ENCODE measurements at regions not wholly inside any gene's neighbourhood (a gene's known extent, or its start where the extent isn't known, plus 50 kb on each side); places are given as distances from the start of the nearest gene placed in this dataset.

GRCh38 chr3:64422192-64422591 lies 196.9 kb upstream of the PRICKLE2 start:
- Mint-ChIP-seq H3K9me3 (no peaks in the 10 kb centered on the region), H3K27ac (no peak overlapping the region), H3K36me3 (no peaks in the 10 kb centered on the region), H3K4me3 (no peak overlapping the region), H3K27me3 (peaks cover 2% of the 10 kb centered on the region), H3K4me1 (no peaks in the 10 kb centered on the region)
- ATAC-seq (ENCODE audit: low read depth) (no peak), DNase-seq (ENCODE audit: low spot score in 2 of 2) (no peak)

GRCh38 chr3:64417816-64418215 lies 192.6 kb upstream of the PRICKLE2 start:
- no peak overlapping the region for H3K27ac Mint-ChIP-seq
- no peak for ATAC-seq (ENCODE audit: low read depth)
- peaks cover 13% of the 10 kb centered on the region for H3K27me3 Mint-ChIP-seq
- no peaks in the 10 kb centered on the region for H3K9me3 Mint-ChIP-seq
- no peak overlapping the region for H3K4me3 Mint-ChIP-seq
- no peaks in the 10 kb centered on the region for H3K36me3 Mint-ChIP-seq
- no peaks in the 10 kb centered on the region for H3K4me1 Mint-ChIP-seq
- DNase-seq (ENCODE audit: low spot score in 2 of 2): no peak

- H3K36me3 Mint-ChIP-seq: no peaks in the 10 kb centered on the region
- peaks cover 16% of the 10 kb centered on the region for H3K27me3 Mint-ChIP-seq
- no peak overlapping the region for H3K27ac Mint-ChIP-seq
- ATAC-seq (ENCODE audit: low read depth): no peak
- no peaks in the 10 kb centered on the region for H3K9me3 Mint-ChIP-seq
- no peak for DNase-seq (ENCODE audit: low spot score in 2 of 2)
- no peaks in the 10 kb centered on the region for H3K4me1 Mint-ChIP-seq
- no peak overlapping the region for H3K4me3 Mint-ChIP-seq
Observed at GRCh38 chr3:64414043-64414442, 188.8 kb upstream of the PRICKLE2 start.

- ATAC-seq (ENCODE audit: low read depth): no peak
- no peak overlapping the region for H3K4me3 Mint-ChIP-seq
- H3K27ac Mint-ChIP-seq: no peak overlapping the region
- H3K9me3 Mint-ChIP-seq: no peaks in the 10 kb centered on the region
- H3K36me3 Mint-ChIP-seq: no peaks in the 10 kb centered on the region
- H3K27me3 Mint-ChIP-seq: peaks cover 17% of the 10 kb centered on the region
- no peak for DNase-seq (ENCODE audit: low spot score in 2 of 2)
- no peaks in the 10 kb centered on the region for H3K4me1 Mint-ChIP-seq
Observed at GRCh38 chr3:64411101-64411500, 185.8 kb upstream of the PRICKLE2 start.

- H3K27me3 Mint-ChIP-seq: peaks cover 15% of the 10 kb centered on the region
- H3K9me3 Mint-ChIP-seq: no peaks in the 10 kb centered on the region
- H3K4me1 Mint-ChIP-seq: no peaks in the 10 kb centered on the region
- no peak overlapping the region for H3K27ac Mint-ChIP-seq
- H3K4me3 Mint-ChIP-seq: no peak overlapping the region
- H3K36me3 Mint-ChIP-seq: no peaks in the 10 kb centered on the region
- ATAC-seq (ENCODE audit: low read depth) (no peak), DNase-seq (ENCODE audit: low spot score in 2 of 2) (no peak)
Observed at GRCh38 chr3:64410226-64410625, 185.0 kb upstream of the PRICKLE2 start.

- DNase-seq (ENCODE audit: low spot score in 2 of 2) (no peak), ATAC-seq (ENCODE audit: low read depth) (no peak)
- H3K36me3 Mint-ChIP-seq: no peaks in the 10 kb centered on the region
- peaks cover 12% of the 10 kb centered on the region for H3K27me3 Mint-ChIP-seq
- H3K27ac Mint-ChIP-seq: no peak overlapping the region
- H3K4me3 Mint-ChIP-seq: no peak overlapping the region
- no peaks in the 10 kb centered on the region for H3K4me1 Mint-ChIP-seq
- no peaks in the 10 kb centered on the region for H3K9me3 Mint-ChIP-seq
Observed at GRCh38 chr3:64408770-64409169, 183.5 kb upstream of the PRICKLE2 start.

GRCh38 chr3:64406271-64406670 lies 181.0 kb upstream of the PRICKLE2 start:
- peaks cover 4% of the 10 kb centered on the region for H3K27me3 Mint-ChIP-seq
- no peak for ATAC-seq (ENCODE audit: low read depth)
- H3K27ac Mint-ChIP-seq: no peak overlapping the region
- no peak overlapping the region for H3K4me3 Mint-ChIP-seq
- H3K9me3 Mint-ChIP-seq: no peaks in the 10 kb centered on the region
- no peaks in the 10 kb centered on the region for H3K4me1 Mint-ChIP-seq
- no peak for DNase-seq (ENCODE audit: low spot score in 2 of 2)
- H3K36me3 Mint-ChIP-seq: no peaks in the 10 kb centered on the region

- Mint-ChIP-seq H3K36me3 (no peaks in the 10 kb centered on the region), H3K27me3 (peaks cover 4% of the 10 kb centered on the region), H3K4me3 (no peak overlapping the region), H3K4me1 (no peaks in the 10 kb centered on the region), H3K27ac (no peak overlapping the region), H3K9me3 (no peaks in the 10 kb centered on the region)
- no peak for DNase-seq (ENCODE audit: low spot score in 2 of 2)
- no peak for ATAC-seq (ENCODE audit: low read depth)
Observed at GRCh38 chr3:64405211-64405835, 180.1 kb upstream of the PRICKLE2 start.

GRCh38 chr3:64400706-64401105 lies 175.4 kb upstream of the PRICKLE2 start:
- Mint-ChIP-seq H3K4me1 (peaks cover under 1% of the 10 kb centered on the region), H3K27ac (no peak overlapping the region), H3K9me3 (no peaks in the 10 kb centered on the region), H3K27me3 (no peaks in the 10 kb centered on the region), H3K4me3 (no peak overlapping the region), H3K36me3 (no peaks in the 10 kb centered on the region)
- DNase-seq (ENCODE audit: low spot score in 2 of 2) (no peak), ATAC-seq (ENCODE audit: low read depth) (no peak)

- ATAC-seq (ENCODE audit: low read depth) (peak; percentile 46), DNase-seq (ENCODE audit: low spot score in 2 of 2) (peak; percentile 10 to 33)
- no peak overlapping the region for H3K4me3 Mint-ChIP-seq
- H3K27me3 Mint-ChIP-seq: no peaks in the 10 kb centered on the region
- no peak overlapping the region for H3K27ac Mint-ChIP-seq
- H3K36me3 Mint-ChIP-seq: no peaks in the 10 kb centered on the region
- peaks cover 3% of the 10 kb centered on the region for H3K4me1 Mint-ChIP-seq
- no peaks in the 10 kb centered on the region for H3K9me3 Mint-ChIP-seq
Observed at GRCh38 chr3:64399205-64399800, 174.0 kb upstream of the PRICKLE2 start.

- Mint-ChIP-seq H3K27ac (no peak overlapping the region), H3K4me1 (peaks cover 3% of the 10 kb centered on the region), H3K9me3 (no peaks in the 10 kb centered on the region), H3K4me3 (no peak overlapping the region), H3K27me3 (no peaks in the 10 kb centered on the region), H3K36me3 (no peaks in the 10 kb centered on the region)
- no peak for ATAC-seq (ENCODE audit: low read depth)
- no peak for DNase-seq (ENCODE audit: low spot score in 2 of 2)
Observed at GRCh38 chr3:64398476-64398875, 173.2 kb upstream of the PRICKLE2 start.

- Mint-ChIP-seq H3K4me1 (peaks cover 3% of the 10 kb centered on the region), H3K4me3 (no peak overlapping the region), H3K27ac (no peak overlapping the region), H3K36me3 (no peaks in the 10 kb centered on the region), H3K27me3 (no peaks in the 10 kb centered on the region), H3K9me3 (no peaks in the 10 kb centered on the region)
- ATAC-seq (ENCODE audit: low read depth) (no peak), DNase-seq (ENCODE audit: low spot score in 2 of 2) (no peak)
Observed at GRCh38 chr3:64398006-64398405, 172.7 kb upstream of the PRICKLE2 start.

GRCh38 chr3:64397573-64397972 lies 172.3 kb upstream of the PRICKLE2 start:
- ATAC-seq (ENCODE audit: low read depth) (no peak), DNase-seq (ENCODE audit: low spot score in 2 of 2) (no peak)
- H3K9me3 Mint-ChIP-seq: no peaks in the 10 kb centered on the region
- no peak overlapping the region for H3K4me3 Mint-ChIP-seq
- no peak overlapping the region for H3K27ac Mint-ChIP-seq
- H3K4me1 Mint-ChIP-seq: peaks cover 3% of the 10 kb centered on the region
- no peaks in the 10 kb centered on the region for H3K36me3 Mint-ChIP-seq
- no peaks in the 10 kb centered on the region for H3K27me3 Mint-ChIP-seq

- peaks cover 3% of the 10 kb centered on the region for H3K4me1 Mint-ChIP-seq
- DNase-seq (ENCODE audit: low spot score in 2 of 2): no peak
- H3K27me3 Mint-ChIP-seq: no peaks in the 10 kb centered on the region
- no peak overlapping the region for H3K4me3 Mint-ChIP-seq
- no peaks in the 10 kb centered on the region for H3K9me3 Mint-ChIP-seq
- no peaks in the 10 kb centered on the region for H3K36me3 Mint-ChIP-seq
- H3K27ac Mint-ChIP-seq: no peak overlapping the region
- no peak for ATAC-seq (ENCODE audit: low read depth)
Observed at GRCh38 chr3:64395490-64395889, 170.2 kb upstream of the PRICKLE2 start.

GRCh38 chr3:64393193-64393592 lies 167.9 kb upstream of the PRICKLE2 start:
- Mint-ChIP-seq H3K9me3 (no peaks in the 10 kb centered on the region), H3K4me3 (no peak overlapping the region), H3K4me1 (peaks cover 3% of the 10 kb centered on the region), H3K27ac (no peak overlapping the region), H3K27me3 (no peaks in the 10 kb centered on the region), H3K36me3 (no peaks in the 10 kb centered on the region)
- DNase-seq (ENCODE audit: low spot score in 2 of 2): no peak
- no peak for ATAC-seq (ENCODE audit: low read depth)
